Activated naive CD4-positive, alpha-beta T cell treated with anti-CD3 and anti-CD28 coated beads, Interleukin-2, amount 50 U/mL, for 24 hours (primary cell): ENCODE measurements at regions not wholly inside any gene's neighbourhood (a gene's known extent, or its start where the extent isn't known, plus 50 kb on each side); places are given as distances from the start of the nearest gene placed in this dataset.
"Not testable (repeated sequence)": the region's sequence is repeated elsewhere in the genome, so short reads cannot be mapped to it uniquely, and the experiment has no call there.

ENCODE experiments used
- H3K27ac Mint-ChIP-seq: one replicate; pipeline ENCODE4 v1.8.0; 2021; ENCODE audit warnings: mild to moderate bottlenecking, mixed read lengths
- H3K27me3 Mint-ChIP-seq: one replicate; pipeline ENCODE4 v1.8.0; 2021; ENCODE audit warnings: mixed read lengths
- H3K36me3 Mint-ChIP-seq: one replicate; pipeline ENCODE4 v1.8.0; 2021; ENCODE audit warnings: mixed read lengths
- H3K4me1 Mint-ChIP-seq: one replicate; pipeline ENCODE4 v1.8.0; 2021; ENCODE audit warnings: mixed read lengths
- H3K4me3 Mint-ChIP-seq: one replicate; pipeline ENCODE4 v1.8.0; 2021; ENCODE audit warnings: mild to moderate bottlenecking, mixed read lengths
- H3K9me3 Mint-ChIP-seq: one replicate; pipeline ENCODE4 v1.8.0; 2021; ENCODE audit warnings: mixed read lengths

DNA sequence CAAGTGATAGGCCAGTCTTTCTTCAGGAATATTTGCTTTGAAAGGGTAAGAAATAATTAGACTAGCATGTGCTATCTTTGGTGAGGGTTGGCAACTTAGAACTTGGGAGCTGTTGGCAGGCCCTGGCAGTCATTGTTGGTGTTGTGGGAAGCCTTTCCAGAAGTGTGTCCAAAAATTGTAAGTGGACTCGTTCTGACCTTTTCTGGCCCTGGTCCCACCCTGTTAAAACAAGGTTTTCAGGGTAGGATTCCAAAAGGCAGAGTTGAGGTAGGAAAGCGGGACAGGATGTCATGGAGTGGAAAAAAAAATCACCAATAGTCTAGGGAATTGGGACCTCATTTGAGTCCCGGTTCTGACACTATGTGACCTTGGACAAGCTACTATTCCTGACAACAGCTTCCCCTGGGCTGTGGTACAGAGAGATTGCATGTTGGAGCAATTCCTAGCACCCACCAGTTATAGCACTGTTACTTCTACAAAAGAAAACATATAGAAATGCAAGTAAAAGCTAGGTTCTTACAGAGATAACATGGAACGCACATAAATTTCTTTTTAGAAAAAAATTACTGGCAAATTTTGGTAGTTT is 299.3 kb upstream of the DDI1 start:
- peaks cover 5% of the 10 kb centered on the region for H3K4me1 Mint-ChIP-seq
- no peak overlapping the region for H3K27ac Mint-ChIP-seq
- H3K36me3 Mint-ChIP-seq, result no peaks in the 10 kb centered on the region

DNA sequence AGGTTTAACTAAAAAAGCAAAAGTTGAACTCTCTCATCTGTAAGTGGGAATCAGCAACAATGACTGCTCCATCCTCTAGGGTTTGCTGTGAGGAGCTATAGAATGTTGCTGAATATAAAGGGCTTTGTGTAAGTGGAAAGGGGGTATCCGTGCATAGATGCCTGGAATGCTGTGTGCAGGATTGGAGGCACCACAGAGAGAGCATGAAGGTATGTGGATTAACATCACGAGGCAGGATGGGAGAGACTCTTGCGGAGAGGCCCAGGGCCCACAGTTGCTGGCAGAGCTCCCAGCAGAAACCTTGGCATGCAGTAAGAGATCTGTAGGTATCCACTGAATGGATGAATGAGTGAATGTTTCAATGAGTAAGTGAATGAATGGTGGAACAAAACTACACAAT is 298.7 kb upstream of the DDI1 start:
- Mint-ChIP-seq H3K27me3 (no peaks in the 10 kb centered on the region), H3K4me3 (no peak overlapping the region), H3K9me3 (peaks cover 4% of the 10 kb centered on the region), H3K4me1 (peaks cover 5% of the 10 kb centered on the region), H3K27ac (no peak overlapping the region), H3K36me3 (no peaks in the 10 kb centered on the region)

More for the DNA sequence above, 299.3 kb upstream of the DDI1 start:
- no peak overlapping the region for H3K4me3 Mint-ChIP-seq
- H3K27me3 Mint-ChIP-seq, result no peaks in the 10 kb centered on the region
- H3K9me3 Mint-ChIP-seq, result peaks cover 4% of the 10 kb centered on the region

DNA sequence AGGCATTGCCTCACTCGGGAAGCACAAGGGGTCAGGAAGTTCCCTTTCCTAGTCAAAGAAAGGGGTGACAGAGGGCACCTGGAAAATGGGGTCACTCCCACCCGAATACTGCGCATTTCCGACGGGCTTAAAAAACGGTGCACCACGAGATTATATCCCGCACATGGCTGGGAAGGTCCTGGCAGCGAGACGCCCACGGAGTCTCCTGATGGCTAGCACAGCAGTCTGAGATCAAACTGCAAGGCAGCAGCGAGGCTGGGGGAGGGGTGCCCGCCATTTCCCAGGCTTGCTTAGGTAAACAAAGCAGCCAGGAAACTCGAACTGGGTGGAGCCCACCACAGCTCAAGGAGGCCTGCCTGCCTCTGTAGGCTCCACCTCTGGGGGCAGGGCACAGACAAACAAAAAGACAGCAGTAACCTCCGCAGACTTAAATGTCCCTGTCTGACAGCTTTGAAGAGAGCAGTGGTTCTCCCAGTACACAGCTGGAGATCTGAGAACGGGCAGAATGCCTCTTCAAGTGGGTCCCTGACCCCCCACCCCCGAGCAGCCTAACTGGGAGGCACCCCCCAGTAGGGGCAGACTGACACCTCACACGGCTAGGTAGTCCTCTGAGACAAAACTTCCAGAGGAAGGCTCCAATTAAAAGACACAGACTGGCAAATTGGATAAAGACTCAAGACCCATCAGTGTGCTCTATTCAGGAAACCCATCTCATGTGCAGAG is 297.2 kb upstream of the DDI1 start:
- Mint-ChIP-seq H3K4me3 (peak overlapping the region; percentile 2), H3K27ac (peak overlapping the region; percentile 36)
- not testable (repeated sequence) for H3K36me3 Mint-ChIP-seq, H3K4me1 Mint-ChIP-seq, H3K9me3 Mint-ChIP-seq, H3K27me3 Mint-ChIP-seq

DNA sequence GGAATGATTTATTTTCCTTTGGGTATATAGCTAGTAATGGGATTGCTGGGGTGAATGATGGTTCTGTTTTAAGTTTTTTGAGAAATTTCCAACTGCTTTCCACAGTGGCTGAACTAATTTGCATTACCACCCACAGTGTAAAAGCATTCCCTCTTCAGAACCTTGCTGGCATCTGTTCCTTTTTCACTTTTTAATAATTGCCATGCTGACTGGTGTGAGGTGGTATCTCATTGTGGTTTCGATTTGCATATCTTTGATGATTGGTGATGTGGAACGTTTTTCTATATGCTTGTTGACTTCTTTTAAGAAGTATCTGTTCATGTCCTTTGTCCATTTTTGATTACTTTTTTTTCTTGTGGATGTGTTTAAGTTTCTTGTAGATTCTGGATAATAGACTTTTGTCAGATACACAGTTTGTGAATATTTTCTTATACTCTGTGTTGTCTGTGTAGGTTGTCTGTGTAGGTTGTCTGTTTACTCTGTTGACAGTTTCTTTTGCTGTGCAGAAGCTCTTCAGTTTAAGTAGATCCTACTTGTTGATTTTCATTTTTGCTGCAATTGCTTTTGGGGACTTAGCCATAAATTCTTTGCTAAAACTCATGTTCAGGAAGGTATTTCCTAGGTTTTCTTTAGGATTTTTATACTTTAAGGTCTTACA is 291.8 kb upstream of the DDI1 start:
- Mint-ChIP-seq H3K4me1 (peaks cover 2% of the 10 kb centered on the region), H3K4me3 (no peak overlapping the region), H3K9me3 (peaks cover 18% of the 10 kb centered on the region), H3K27me3 (no peaks in the 10 kb centered on the region), H3K36me3 (no peaks in the 10 kb centered on the region), H3K27ac (no peak overlapping the region)

DNA sequence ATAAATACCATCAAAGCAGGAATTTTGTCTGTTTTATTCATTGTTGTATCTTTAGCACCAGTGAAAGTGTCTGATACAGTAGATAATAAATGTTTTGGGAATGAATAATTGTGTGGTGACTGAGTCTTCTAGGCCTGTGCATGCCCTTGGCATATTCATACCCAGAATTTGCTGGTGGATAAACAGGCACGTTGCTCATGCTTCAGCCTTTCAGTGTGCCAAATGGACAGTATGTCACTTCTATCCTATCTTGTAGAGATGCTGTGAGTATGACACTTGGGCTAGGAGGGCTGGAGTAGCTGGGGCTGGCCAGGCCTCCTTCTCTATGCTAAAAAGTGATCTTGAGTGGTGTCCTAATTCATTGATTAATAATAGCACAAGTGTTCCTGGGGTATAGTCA is 287.3 kb upstream of the DDI1 start:
- Mint-ChIP-seq H3K36me3 (no peaks in the 10 kb centered on the region), H3K4me3 (no peak overlapping the region), H3K27me3 (peaks cover 5% of the 10 kb centered on the region), H3K27ac (no peak overlapping the region), H3K4me1 (no peaks in the 10 kb centered on the region), H3K9me3 (peaks cover 18% of the 10 kb centered on the region)

DNA sequence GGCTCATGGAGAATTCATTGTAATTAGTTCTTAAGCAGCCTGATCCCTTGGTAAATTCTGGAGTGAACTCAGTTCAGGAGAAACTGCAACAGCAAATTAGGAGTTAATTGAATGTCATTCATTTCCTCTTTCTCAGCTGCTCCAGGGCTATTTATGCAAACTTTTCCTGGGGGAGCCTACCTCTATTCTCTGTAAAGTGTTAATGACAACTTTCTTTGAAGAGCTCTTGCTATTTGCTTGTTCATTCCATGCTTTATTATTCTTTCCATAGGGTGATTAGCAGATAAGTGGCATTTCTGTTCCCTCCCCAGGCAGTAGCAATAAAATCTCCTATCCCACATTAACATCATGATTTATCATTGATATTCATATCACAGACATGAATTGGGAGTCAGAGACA is 267.6 kb upstream of the DDI1 start:
- H3K36me3 Mint-ChIP-seq, result no peaks in the 10 kb centered on the region
- no peaks in the 10 kb centered on the region for H3K4me1 Mint-ChIP-seq
- no peak overlapping the region for H3K27ac Mint-ChIP-seq
- H3K4me3 Mint-ChIP-seq, result no peak overlapping the region
- no peaks in the 10 kb centered on the region for H3K27me3 Mint-ChIP-seq
- peaks cover 10% of the 10 kb centered on the region for H3K9me3 Mint-ChIP-seq

DNA sequence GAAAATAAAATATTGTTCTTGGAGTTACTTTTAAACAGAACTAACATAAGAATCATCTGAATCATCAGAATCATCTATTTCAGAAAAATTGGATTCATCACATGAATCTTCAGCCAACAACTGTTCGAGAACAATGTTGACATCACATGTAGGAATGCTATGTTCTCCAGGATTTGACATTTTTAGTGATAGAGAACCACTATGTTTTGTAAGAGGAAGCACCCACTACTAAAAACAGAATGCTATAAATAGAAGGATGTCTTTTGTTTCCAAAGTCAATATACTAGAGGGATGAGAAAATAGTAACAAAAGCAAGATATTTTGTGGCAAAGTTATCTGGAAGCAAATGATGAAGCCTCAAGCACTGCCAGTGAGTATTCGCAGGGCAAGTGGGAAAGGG is 263.4 kb upstream of the DDI1 start:
- Mint-ChIP-seq H3K4me1 (no peaks in the 10 kb centered on the region), H3K27ac (no peak overlapping the region), H3K9me3 (no peaks in the 10 kb centered on the region), H3K4me3 (no peak overlapping the region), H3K27me3 (no peaks in the 10 kb centered on the region), H3K36me3 (no peaks in the 10 kb centered on the region)

DNA sequence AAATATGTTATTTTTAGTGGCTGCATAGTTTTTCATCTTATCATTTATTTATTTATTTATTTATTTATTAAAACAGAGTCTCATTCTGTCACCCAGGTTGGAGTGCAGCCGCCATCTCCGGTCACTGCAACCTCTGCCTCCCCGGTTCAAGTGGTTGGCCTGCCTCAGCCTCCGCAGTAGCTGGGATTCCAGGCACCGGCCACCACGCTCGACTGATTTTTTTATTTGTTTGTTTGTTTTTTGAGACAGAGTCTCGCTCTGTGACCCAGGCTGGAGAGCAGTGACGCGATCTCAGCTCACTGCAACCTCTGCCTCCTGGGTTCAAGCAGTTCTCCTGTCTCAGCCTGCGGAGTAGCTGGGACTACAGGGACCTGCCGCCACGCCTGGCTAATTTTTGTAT is 262.9 kb upstream of the DDI1 start:
- Mint-ChIP-seq H3K9me3 (no peaks in the 10 kb centered on the region), H3K27me3 (no peaks in the 10 kb centered on the region), H3K27ac (no peak overlapping the region), H3K4me1 (no peaks in the 10 kb centered on the region), H3K4me3 (no peak overlapping the region), H3K36me3 (no peaks in the 10 kb centered on the region)

DNA sequence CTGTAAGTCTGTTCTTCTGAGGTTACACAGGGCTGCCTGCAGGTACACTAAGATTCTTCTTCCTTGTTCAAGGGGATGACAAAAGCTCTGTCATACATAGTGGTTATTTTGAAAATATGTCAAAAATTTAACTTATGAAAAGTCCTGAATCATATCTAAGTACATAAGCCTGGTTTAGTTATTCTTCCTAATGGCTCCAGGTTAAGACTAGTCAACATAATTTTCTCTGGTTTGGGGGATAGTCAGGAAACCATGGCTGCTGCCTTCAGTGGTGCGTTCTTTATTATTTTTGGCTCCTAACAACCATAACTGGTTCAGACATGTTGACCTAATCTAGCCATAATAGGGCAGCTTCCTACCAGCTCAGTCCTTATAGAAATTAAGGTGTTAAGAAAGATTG is 257.4 kb upstream of the DDI1 start:
- Mint-ChIP-seq H3K4me1 (no peaks in the 10 kb centered on the region), H3K9me3 (no peaks in the 10 kb centered on the region), H3K27ac (no peak overlapping the region), H3K36me3 (no peaks in the 10 kb centered on the region), H3K4me3 (no peak overlapping the region), H3K27me3 (no peaks in the 10 kb centered on the region)

DNA sequence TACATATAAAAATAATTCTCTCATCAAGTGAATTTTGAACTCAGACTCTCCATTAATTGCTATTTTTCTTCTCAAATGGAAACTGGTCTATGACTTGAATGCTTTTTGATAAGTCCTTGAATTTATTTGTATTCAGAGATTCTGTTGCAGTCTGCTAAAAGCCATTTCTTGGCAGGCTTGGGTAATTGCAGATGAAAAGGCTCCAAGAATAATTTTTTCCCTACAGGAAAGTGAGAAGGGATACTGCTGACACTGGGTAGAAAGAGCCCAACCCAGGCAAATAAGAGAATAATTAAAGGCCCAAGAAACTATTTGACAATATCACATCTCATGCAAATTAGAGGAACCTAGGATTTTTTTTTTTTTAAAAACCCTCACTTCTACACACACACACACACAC is 246.5 kb upstream of the DDI1 start:
- H3K4me3 Mint-ChIP-seq, result no peak overlapping the region
- no peaks in the 10 kb centered on the region for H3K36me3 Mint-ChIP-seq
- no peaks in the 10 kb centered on the region for H3K4me1 Mint-ChIP-seq
- no peaks in the 10 kb centered on the region for H3K9me3 Mint-ChIP-seq
- no peak overlapping the region for H3K27ac Mint-ChIP-seq
- H3K27me3 Mint-ChIP-seq, result peaks cover 1% of the 10 kb centered on the region

DNA sequence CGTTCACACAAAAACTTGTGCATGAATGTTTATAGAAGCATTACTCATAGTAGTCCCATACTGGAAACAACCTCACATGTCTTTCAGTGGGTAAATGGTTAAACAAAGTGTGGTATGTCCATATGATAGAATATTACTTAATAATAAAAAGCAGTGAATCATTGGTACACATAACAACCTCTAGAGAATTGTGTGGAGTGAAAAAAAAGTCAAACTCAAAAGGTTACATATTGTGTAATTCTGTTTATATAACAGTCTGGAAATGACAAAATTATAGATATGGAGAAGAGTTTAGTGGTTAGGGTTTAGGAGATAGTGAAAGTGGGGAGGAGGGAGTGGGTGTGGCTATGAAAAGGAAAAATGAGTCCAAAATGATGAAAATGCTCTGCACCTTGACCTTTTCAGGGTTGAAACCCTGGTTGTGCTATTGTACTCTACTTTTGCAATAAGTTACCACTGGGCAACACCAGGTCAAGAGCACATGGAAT is 243.4 kb upstream of the DDI1 start:
- Mint-ChIP-seq H3K27ac (no peak overlapping the region), H3K36me3 (no peaks in the 10 kb centered on the region), H3K9me3 (no peaks in the 10 kb centered on the region), H3K4me1 (no peaks in the 10 kb centered on the region), H3K4me3 (no peak overlapping the region), H3K27me3 (no peaks in the 10 kb centered on the region)

DNA sequence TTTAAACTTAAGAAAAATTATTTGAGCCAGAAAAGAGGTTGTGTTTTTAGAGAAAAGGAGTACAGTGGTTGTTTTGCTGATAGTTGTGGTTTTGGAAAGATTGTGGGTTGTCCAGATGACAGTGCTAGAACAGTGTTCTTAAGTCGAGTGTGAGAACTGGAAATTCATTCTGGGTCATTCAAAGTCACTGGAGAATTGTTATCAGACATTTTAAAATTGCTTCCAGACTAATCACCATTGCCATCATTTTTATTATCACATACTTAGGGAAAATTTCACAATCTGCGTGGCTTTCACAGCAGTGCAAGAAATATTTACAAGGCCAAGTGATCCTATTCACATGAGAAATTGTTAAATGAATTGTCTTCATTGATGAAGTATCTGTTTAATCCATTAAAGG is 242.2 kb upstream of the DDI1 start:
- no peak overlapping the region for H3K27ac Mint-ChIP-seq
- H3K4me1 Mint-ChIP-seq, result no peaks in the 10 kb centered on the region
- H3K36me3 Mint-ChIP-seq, result no peaks in the 10 kb centered on the region
- no peaks in the 10 kb centered on the region for H3K9me3 Mint-ChIP-seq
- H3K27me3 Mint-ChIP-seq, result peaks cover 1% of the 10 kb centered on the region
- H3K4me3 Mint-ChIP-seq, result no peak overlapping the region

DNA sequence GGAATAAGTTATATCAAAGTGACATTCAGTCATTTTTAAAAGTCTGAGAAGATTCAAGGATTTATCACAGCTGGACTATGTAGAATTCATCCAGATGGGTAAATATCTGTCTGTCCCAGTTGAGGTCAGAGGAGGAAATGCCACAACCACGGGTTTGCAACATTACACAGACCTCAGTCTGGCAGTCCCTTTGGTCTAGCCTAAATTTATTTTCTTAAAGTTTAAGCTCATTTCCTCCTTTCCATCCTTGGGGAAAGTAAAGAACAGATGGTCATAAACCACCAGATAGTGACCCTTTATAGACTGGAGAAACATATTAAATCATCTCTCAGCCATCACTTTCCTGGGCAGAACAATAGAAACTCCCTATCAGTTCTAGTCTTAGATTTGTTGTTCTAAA is 238.4 kb upstream of the DDI1 start:
- no peaks in the 10 kb centered on the region for H3K4me1 Mint-ChIP-seq
- H3K9me3 Mint-ChIP-seq, result no peaks in the 10 kb centered on the region
- H3K27ac Mint-ChIP-seq, result no peak overlapping the region
- H3K27me3 Mint-ChIP-seq, result peaks cover 1% of the 10 kb centered on the region
- H3K4me3 Mint-ChIP-seq, result no peak overlapping the region
- no peaks in the 10 kb centered on the region for H3K36me3 Mint-ChIP-seq

DNA sequence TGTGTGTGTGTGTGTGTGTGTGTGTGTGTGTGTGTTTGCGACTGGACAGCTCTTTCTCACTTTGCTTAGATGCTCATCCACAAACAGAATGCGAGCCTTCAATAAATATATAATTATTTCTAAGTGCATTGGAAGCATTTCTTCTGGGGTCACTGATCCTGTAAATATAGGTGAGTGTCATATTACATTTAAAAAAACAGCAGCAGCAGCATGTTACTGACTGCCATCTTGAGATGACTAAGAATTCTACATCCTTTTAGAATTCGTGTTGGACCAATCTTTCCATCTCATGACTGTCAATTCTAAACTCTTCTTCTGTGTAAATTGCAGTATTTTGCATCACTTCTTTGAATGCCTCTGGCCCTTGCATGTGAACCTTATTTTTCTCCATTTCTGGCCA is 238.0 kb upstream of the DDI1 start:
- Mint-ChIP-seq H3K36me3 (no peaks in the 10 kb centered on the region), H3K27me3 (peaks cover 1% of the 10 kb centered on the region), H3K27ac (no peak overlapping the region)

DNA sequence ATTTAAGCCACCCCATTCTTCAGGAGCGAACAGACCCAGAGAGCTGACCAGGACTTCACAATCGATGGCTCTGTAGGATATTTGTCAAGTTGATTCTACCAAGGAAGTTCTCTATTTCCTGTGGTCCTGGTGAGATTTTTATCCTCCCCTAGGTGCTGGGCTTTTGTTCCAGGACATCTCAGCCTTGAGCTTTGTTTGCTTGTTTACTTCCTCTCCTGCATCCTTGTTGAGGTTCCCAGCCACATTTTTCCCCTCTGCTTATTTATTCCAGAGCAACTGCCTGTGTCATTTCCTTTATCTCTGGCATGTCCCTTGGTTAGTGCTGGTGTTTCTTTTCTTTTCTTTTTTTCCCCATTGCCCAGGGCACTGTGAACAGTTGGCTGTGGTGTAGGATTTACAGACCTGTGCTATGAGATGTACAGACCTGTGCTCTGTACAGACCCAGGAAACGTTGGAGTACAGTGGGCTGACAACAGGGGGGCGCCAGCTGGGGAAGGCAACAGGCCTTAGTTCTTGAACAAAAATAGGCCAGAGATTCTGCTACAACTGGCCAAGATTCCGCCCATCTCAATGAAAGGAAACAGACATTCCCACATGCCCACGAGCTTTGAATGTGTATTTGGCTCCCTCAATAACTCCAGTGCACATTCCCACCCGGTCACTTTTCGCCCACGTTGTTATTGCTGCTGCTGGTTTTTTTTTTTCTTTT is 235.9 kb upstream of the DDI1 start:
- Mint-ChIP-seq H3K4me1 (no peaks in the 10 kb centered on the region), H3K27me3 (peaks cover 1% of the 10 kb centered on the region), H3K4me3 (no peak overlapping the region), H3K9me3 (no peaks in the 10 kb centered on the region), H3K27ac (no peak overlapping the region), H3K36me3 (no peaks in the 10 kb centered on the region)

More for the DNA sequence above, 238.0 kb upstream of the DDI1 start:
- no peaks in the 10 kb centered on the region for H3K9me3 Mint-ChIP-seq
- H3K4me3 Mint-ChIP-seq, result no peak overlapping the region
- H3K4me1 Mint-ChIP-seq, result no peaks in the 10 kb centered on the region

DNA sequence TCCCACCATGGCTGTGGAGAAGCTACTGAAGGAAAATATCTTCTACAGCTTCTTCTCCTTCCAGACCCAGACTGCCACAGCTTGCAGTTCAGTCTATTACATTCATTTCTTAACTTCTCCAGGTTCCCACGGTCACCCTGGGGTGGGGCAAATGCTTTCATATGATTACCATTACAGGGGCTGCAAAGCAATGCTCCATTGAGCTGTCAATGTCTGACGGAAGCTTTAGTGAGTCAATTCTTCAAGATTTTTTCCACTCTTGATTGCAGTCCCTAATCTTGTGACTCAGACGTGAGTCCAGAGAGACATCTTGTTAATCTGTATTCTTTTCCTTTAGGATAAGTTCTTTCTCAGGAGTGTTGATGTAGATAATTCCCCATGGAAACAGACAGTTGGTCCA is 233.4 kb upstream of the DDI1 start:
- Mint-ChIP-seq H3K36me3 (no peaks in the 10 kb centered on the region), H3K27ac (no peak overlapping the region), H3K27me3 (peaks cover 1% of the 10 kb centered on the region), H3K9me3 (no peaks in the 10 kb centered on the region), H3K4me3 (no peak overlapping the region), H3K4me1 (no peaks in the 10 kb centered on the region)
